ENCODE measurements at regions not wholly inside any gene's neighbourhood (a gene's known extent, or its start where the extent isn't known, plus 50 kb on each side); places are given as distances from the start of the nearest gene placed in this dataset.

DNA sequence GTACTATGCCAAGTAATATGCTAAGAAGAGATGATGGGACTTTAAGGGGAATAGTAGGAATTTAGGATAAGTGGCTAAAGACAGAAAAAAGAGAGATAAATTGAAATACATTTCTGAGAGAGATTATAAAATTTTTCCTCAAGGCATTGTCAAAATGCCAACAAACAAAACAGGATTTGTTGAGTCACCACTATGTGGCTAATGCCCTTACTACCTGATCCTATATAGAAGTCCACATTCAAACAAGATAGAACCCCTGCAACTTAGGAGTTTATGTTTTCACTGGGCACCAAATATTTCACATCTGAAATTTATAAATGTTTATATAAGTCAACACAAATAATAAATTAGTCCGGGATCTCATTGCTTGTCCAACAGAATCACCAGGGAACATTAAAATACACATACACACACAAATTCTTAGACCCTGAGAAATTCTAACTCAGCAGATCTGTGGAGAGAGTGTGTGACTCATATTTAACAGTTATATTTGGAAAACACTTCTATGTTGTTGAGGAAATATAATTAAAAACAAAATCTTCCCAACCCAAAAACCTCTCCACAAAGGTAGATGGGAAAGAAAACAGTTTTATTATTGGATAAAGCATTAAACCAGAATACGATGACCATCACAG is 154.3 kb downstream of the PPP1R3A start:
- Histone ChIP-seq H3K27me3 (ENCODE audit: insufficient read depth, low read length) (no peaks in the 10 kb centered on the region), H3K4ac (ENCODE audit: low read depth, low read length) (no peak overlapping the region), H4K91ac (ENCODE audit: low read depth, low read length) (no peak overlapping the region), H3K27ac (ENCODE audit: low read depth, low read length) (no peak overlapping the region), H2BK5ac (ENCODE audit: low read depth, low read length, poor library complexity) (no peak overlapping the region), H2BK120ac (ENCODE audit: insufficient read depth, low read length, poor library complexity) (no peak overlapping the region), H2BK12ac (ENCODE audit: low read length) (no peak overlapping the region), H3K18ac (ENCODE audit: low read length) (no peak overlapping the region), H3K23ac (ENCODE audit: low read length) (no peak overlapping the region), H3K79me1 (ENCODE audit: low read length) (no peaks in the 10 kb centered on the region), H4K12ac (ENCODE audit: low read depth, low read length) (no peak overlapping the region), H3K9me3 (ENCODE audit: insufficient read depth, low read depth, low read length) (no peaks in the 10 kb centered on the region), H3K36me3 (ENCODE audit: control insufficient read depth in 1 of 2, insufficient read depth in 2 of 2, low read length in 2 of 2) (no peaks in the 10 kb centered on the region), H3K14ac (ENCODE audit: low read length) (no peak overlapping the region), H3K4me3 (ENCODE audit: low read depth, low read length) (no peak overlapping the region), H2AFZ (ENCODE audit: insufficient read depth, low read length, poor library complexity) (no peak overlapping the region), H3K4me2 (ENCODE audit: low read length) (no peak overlapping the region), H4K8ac (ENCODE audit: low read depth, low read length) (no peak overlapping the region), H3K9ac (ENCODE audit: low read length) (no peak overlapping the region), H2AK5ac (ENCODE audit: low read length) (no peak overlapping the region), H3K79me2 (ENCODE audit: control insufficient read depth, insufficient read depth, low read length, poor library complexity) (no peaks in the 10 kb centered on the region), H3K4me1 (ENCODE audit: control insufficient read depth in 1 of 2, insufficient read depth in 2 of 2, low read length in 2 of 2) (no peaks in the 10 kb centered on the region)
- no peak for DNase-seq
- WGBS (ENCODE audit: extremely low coverage, insufficient coverage, insufficient read length) = no CpG with 5 or more reads among the region's 2 CpGs

DNA sequence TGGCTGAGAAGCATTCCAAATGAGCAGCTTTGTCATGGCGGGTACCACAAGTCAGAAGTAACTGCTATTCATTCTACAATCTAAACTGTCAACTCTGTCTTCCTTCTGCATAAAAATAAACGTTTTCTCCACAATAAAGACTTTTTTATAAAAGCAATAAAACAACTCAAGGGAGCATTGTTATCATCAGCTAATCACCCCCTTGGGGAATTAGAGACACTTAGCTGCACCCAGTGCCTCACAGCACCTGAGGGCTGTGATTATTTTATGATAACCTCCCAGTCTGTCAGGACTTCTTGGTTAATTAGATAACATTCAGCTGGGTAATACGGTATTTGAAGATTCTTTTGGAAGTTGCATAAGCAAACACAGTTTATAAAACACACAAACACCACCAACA is 155.6 kb downstream of the PPP1R3A start:
- no peak overlapping the region for H2BK5ac ChIP-seq (ENCODE audit: low read depth, low read length, poor library complexity)
- no peaks in the 10 kb centered on the region for H3K9me3 ChIP-seq (ENCODE audit: insufficient read depth, low read depth, low read length)
- no peak for DNase-seq
- no peaks in the 10 kb centered on the region for H3K79me1 ChIP-seq (ENCODE audit: low read length)
- H3K14ac ChIP-seq (ENCODE audit: low read length) = no peak overlapping the region
- no peak overlapping the region for H4K91ac ChIP-seq (ENCODE audit: low read depth, low read length)
- no peaks in the 10 kb centered on the region for H3K4me1 ChIP-seq (ENCODE audit: control insufficient read depth in 1 of 2, insufficient read depth in 2 of 2, low read length in 2 of 2)
- H3K18ac ChIP-seq (ENCODE audit: low read length) = no peak overlapping the region
- WGBS (ENCODE audit: extremely low coverage, insufficient coverage, insufficient read length) = no CpG with 5 or more reads among the region's 3 CpGs
- no peak overlapping the region for H4K12ac ChIP-seq (ENCODE audit: low read depth, low read length)
- H3K4me2 ChIP-seq (ENCODE audit: low read length) = no peak overlapping the region
- no peak overlapping the region for H2AK5ac ChIP-seq (ENCODE audit: low read length)
- H3K27me3 ChIP-seq (ENCODE audit: insufficient read depth, low read length) = no peaks in the 10 kb centered on the region
- H3K27ac ChIP-seq (ENCODE audit: low read depth, low read length) = no peak overlapping the region
- H2BK12ac ChIP-seq (ENCODE audit: low read length) = no peak overlapping the region
- no peaks in the 10 kb centered on the region for H3K79me2 ChIP-seq (ENCODE audit: control insufficient read depth, insufficient read depth, low read length, poor library complexity)
- no peak overlapping the region for H4K8ac ChIP-seq (ENCODE audit: low read depth, low read length)
- no peak overlapping the region for H3K23ac ChIP-seq (ENCODE audit: low read length)
- no peak overlapping the region for H3K4ac ChIP-seq (ENCODE audit: low read depth, low read length)
- H2BK120ac ChIP-seq (ENCODE audit: insufficient read depth, low read length, poor library complexity) = no peak overlapping the region
- no peak overlapping the region for H3K9ac ChIP-seq (ENCODE audit: low read length)
- H2AFZ ChIP-seq (ENCODE audit: insufficient read depth, low read length, poor library complexity) = no peak overlapping the region
- H3K4me3 ChIP-seq (ENCODE audit: low read depth, low read length) = no peak overlapping the region
- H3K36me3 ChIP-seq (ENCODE audit: control insufficient read depth in 1 of 2, insufficient read depth in 2 of 2, low read length in 2 of 2) = no peaks in the 10 kb centered on the region

GRCh38 chr7:113756250-113756649 is 162.6 kb downstream of the PPP1R3A start:
- no CpG with 5 or more reads among the region's 1 CpG for WGBS (ENCODE audit: extremely low coverage, insufficient coverage, insufficient read length)

DNA sequence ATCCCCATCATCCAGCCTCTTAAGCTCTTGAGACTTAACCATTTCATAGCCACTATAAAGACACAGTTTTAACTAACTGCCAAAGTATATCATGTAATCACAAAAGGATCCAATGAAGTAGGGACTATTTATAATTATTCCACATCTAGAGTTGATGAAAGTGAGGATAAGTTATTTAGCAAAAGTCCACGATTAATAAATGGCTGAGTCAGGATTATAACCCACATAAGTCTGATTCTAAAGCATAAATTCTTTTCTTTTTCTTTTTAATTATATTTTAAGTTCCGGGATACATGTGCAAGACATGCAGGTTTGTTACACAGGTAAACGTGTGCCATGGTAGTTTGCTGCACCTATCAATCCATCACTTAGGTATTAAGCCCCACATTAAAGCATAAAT is 166.1 kb downstream of the PPP1R3A start:
- Histone ChIP-seq H2AFZ (ENCODE audit: insufficient read depth, low read length, poor library complexity) (no peak overlapping the region), H4K8ac (ENCODE audit: low read depth, low read length) (no peak overlapping the region), H3K4me1 (ENCODE audit: control insufficient read depth in 1 of 2, insufficient read depth in 2 of 2, low read length in 2 of 2) (no peaks in the 10 kb centered on the region), H3K79me2 (ENCODE audit: control insufficient read depth, insufficient read depth, low read length, poor library complexity) (no peaks in the 10 kb centered on the region), H3K4ac (ENCODE audit: low read depth, low read length) (no peak overlapping the region), H3K79me1 (ENCODE audit: low read length) (no peaks in the 10 kb centered on the region), H3K9ac (ENCODE audit: low read length) (no peak overlapping the region), H2BK120ac (ENCODE audit: insufficient read depth, low read length, poor library complexity) (no peak overlapping the region), H3K14ac (ENCODE audit: low read length) (no peak overlapping the region), H4K91ac (ENCODE audit: low read depth, low read length) (no peak overlapping the region), H3K4me3 (ENCODE audit: low read depth, low read length) (no peak overlapping the region), H3K23ac (ENCODE audit: low read length) (no peak overlapping the region), H2BK5ac (ENCODE audit: low read depth, low read length, poor library complexity) (no peak overlapping the region), H2BK12ac (ENCODE audit: low read length) (no peak overlapping the region), H3K4me2 (ENCODE audit: low read length) (no peak overlapping the region), H2AK5ac (ENCODE audit: low read length) (no peak overlapping the region), H3K9me3 (ENCODE audit: insufficient read depth, low read depth, low read length) (no peaks in the 10 kb centered on the region), H4K12ac (ENCODE audit: low read depth, low read length) (no peak overlapping the region), H3K18ac (ENCODE audit: low read length) (no peak overlapping the region), H3K27me3 (ENCODE audit: insufficient read depth, low read length) (no peaks in the 10 kb centered on the region), H3K27ac (ENCODE audit: low read depth, low read length) (no peak overlapping the region), H3K36me3 (ENCODE audit: control insufficient read depth in 1 of 2, insufficient read depth in 2 of 2, low read length in 2 of 2) (no peaks in the 10 kb centered on the region)
- no CpG with 5 or more reads among the region's 3 CpGs for WGBS (ENCODE audit: extremely low coverage, insufficient coverage, insufficient read length)
- no peak for DNase-seq

More at GRCh38 chr7:113756250-113756649, 162.6 kb downstream of the PPP1R3A start:
- no peaks in the 10 kb centered on the region for H3K36me3 ChIP-seq (ENCODE audit: control insufficient read depth in 1 of 2, insufficient read depth in 2 of 2, low read length in 2 of 2)
- H3K79me1 ChIP-seq (ENCODE audit: low read length) = no peaks in the 10 kb centered on the region
- no peak overlapping the region for H4K12ac ChIP-seq (ENCODE audit: low read depth, low read length)
- no peak for DNase-seq
- no peak overlapping the region for H2BK5ac ChIP-seq (ENCODE audit: low read depth, low read length, poor library complexity)
- H3K4ac ChIP-seq (ENCODE audit: low read depth, low read length) = no peak overlapping the region
- H2AFZ ChIP-seq (ENCODE audit: insufficient read depth, low read length, poor library complexity) = no peak overlapping the region
- H3K14ac ChIP-seq (ENCODE audit: low read length) = no peak overlapping the region
- H3K4me1 ChIP-seq (ENCODE audit: control insufficient read depth in 1 of 2, insufficient read depth in 2 of 2, low read length in 2 of 2) = no peaks in the 10 kb centered on the region
- H2AK5ac ChIP-seq (ENCODE audit: low read length) = no peak overlapping the region
- no peaks in the 10 kb centered on the region for H3K27me3 ChIP-seq (ENCODE audit: insufficient read depth, low read length)
- H3K23ac ChIP-seq (ENCODE audit: low read length) = no peak overlapping the region
- H2BK12ac ChIP-seq (ENCODE audit: low read length) = no peak overlapping the region
- no peak overlapping the region for H3K9ac ChIP-seq (ENCODE audit: low read length)
- H4K91ac ChIP-seq (ENCODE audit: low read depth, low read length) = no peak overlapping the region
- no peak overlapping the region for H3K27ac ChIP-seq (ENCODE audit: low read depth, low read length)
- H4K8ac ChIP-seq (ENCODE audit: low read depth, low read length) = no peak overlapping the region
- no peaks in the 10 kb centered on the region for H3K79me2 ChIP-seq (ENCODE audit: control insufficient read depth, insufficient read depth, low read length, poor library complexity)
- no peak overlapping the region for H2BK120ac ChIP-seq (ENCODE audit: insufficient read depth, low read length, poor library complexity)
- H3K9me3 ChIP-seq (ENCODE audit: insufficient read depth, low read depth, low read length) = no peaks in the 10 kb centered on the region
- H3K18ac ChIP-seq (ENCODE audit: low read length) = no peak overlapping the region
- H3K4me2 ChIP-seq (ENCODE audit: low read length) = no peak overlapping the region
- H3K4me3 ChIP-seq (ENCODE audit: low read depth, low read length) = no peak overlapping the region
